ENCODE measurements at regions not wholly inside any gene's neighbourhood (a gene's known extent, or its start where the extent isn't known, plus 50 kb on each side); places are given as distances from the start of the nearest gene placed in this dataset.

GRCh38 chr12:45587012-45587411, 142.5 kb upstream of the ARID2 start:
- DNase-seq (ENCODE audit: low read depth in 2 of 2), result no peak

- DNase-seq (ENCODE audit: low read depth in 2 of 2), result no peak
These were observed 141.5 kb upstream of the ARID2 start for GRCh38 chr12:45587877-45588533.

GRCh38 chr12:45590646-45591045, 138.9 kb upstream of the ARID2 start:
- DNase-seq (ENCODE audit: low read depth in 2 of 2), result no peak

GRCh38 chr12:45591635-45592034, 137.9 kb upstream of the ARID2 start:
- DNase-seq (ENCODE audit: low read depth in 2 of 2), result no peak

- DNase-seq (ENCODE audit: low read depth in 2 of 2), result no peak
These were observed 133.1 kb upstream of the ARID2 start for GRCh38 chr12:45596366-45596765.

GRCh38 chr12:45598336-45598735, 131.2 kb upstream of the ARID2 start:
- DNase-seq (ENCODE audit: low read depth in 2 of 2), result no peak

- no peak for DNase-seq (ENCODE audit: low read depth in 2 of 2)
These were observed 130.7 kb upstream of the ARID2 start for GRCh38 chr12:45598761-45599160.

- no peak for DNase-seq (ENCODE audit: low read depth in 2 of 2)
These were observed 130.3 kb upstream of the ARID2 start for GRCh38 chr12:45599196-45599595.

- DNase-seq (ENCODE audit: low read depth in 2 of 2), result no peak
These were observed 128.1 kb upstream of the ARID2 start for GRCh38 chr12:45601390-45601789.

- DNase-seq (ENCODE audit: low read depth in 2 of 2), result no peak
These were observed 127.6 kb upstream of the ARID2 start for GRCh38 chr12:45601888-45602287.

GRCh38 chr12:45605624-45606023, 123.9 kb upstream of the ARID2 start:
- no peak for DNase-seq (ENCODE audit: low read depth in 2 of 2)

GRCh38 chr12:45611061-45611460, 118.4 kb upstream of the ARID2 start:
- no peak for DNase-seq (ENCODE audit: low read depth in 2 of 2)

GRCh38 chr12:45611495-45611894, 118.0 kb upstream of the ARID2 start:
- no peak for DNase-seq (ENCODE audit: low read depth in 2 of 2)

- no peak for DNase-seq (ENCODE audit: low read depth in 2 of 2)
These were observed 117.3 kb upstream of the ARID2 start for GRCh38 chr12:45612044-45612794.

GRCh38 chr12:45613296-45613695, 116.2 kb upstream of the ARID2 start:
- no peak for DNase-seq (ENCODE audit: low read depth in 2 of 2)

- no peak for DNase-seq (ENCODE audit: low read depth in 2 of 2)
These were observed 115.7 kb upstream of the ARID2 start for GRCh38 chr12:45613855-45614254.

GRCh38 chr12:45615268-45615667, 114.2 kb upstream of the ARID2 start:
- no peak for DNase-seq (ENCODE audit: low read depth in 2 of 2)

GRCh38 chr12:45619736-45620135, 109.8 kb upstream of the ARID2 start:
- no peak for DNase-seq (ENCODE audit: low read depth in 2 of 2)

GRCh38 chr12:45621703-45622102, 107.8 kb upstream of the ARID2 start:
- DNase-seq (ENCODE audit: low read depth in 2 of 2), result no peak

- DNase-seq (ENCODE audit: low read depth in 2 of 2), result no peak
These were observed 107.1 kb upstream of the ARID2 start for GRCh38 chr12:45622210-45622937.

GRCh38 chr12:45623221-45623620, 106.3 kb upstream of the ARID2 start:
- DNase-seq (ENCODE audit: low read depth in 2 of 2), result no peak

- DNase-seq (ENCODE audit: low read depth in 2 of 2), result no peak
These were observed 105.6 kb upstream of the ARID2 start for GRCh38 chr12:45623940-45624339.

GRCh38 chr12:45626965-45627364, 102.5 kb upstream of the ARID2 start:
- DNase-seq (ENCODE audit: low read depth in 2 of 2), result no peak

Measured in stimulated activated CD8-positive, alpha-beta memory T cell treated with anti-CD3 and anti-CD28 coated beads, Interleukin-2, amount 100 ng/mL, for 1 hour (primary cell).